DND-41 (cell line): ENCODE measurements at regions not wholly inside any gene's neighbourhood (a gene's known extent, or its start where the extent isn't known, plus 50 kb on each side); places are given as distances from the start of the nearest gene placed in this dataset.

Experiments used
- ATAC-seq: fragments of 200-7000 bp; cut with Tn5 transposase; 3 replicates; pipeline ENCODE4 v1.9.1; 2021; ENCODE audit warnings: low read depth; ENCODE audit not compliant: insufficient read depth
- DNase-seq: peaks from one replicate; pipeline ENCODE4 v3.0.0-alpha.2; 2020
- H2AFZ ChIP-seq: 2 replicates; pipeline ENCODE4 v1.6.0; 2012; ENCODE audit warnings: low read depth, low read length
- H3K27ac ChIP-seq: 2 replicates; pipeline ENCODE4 v1.5.1; 2012; ENCODE audit warnings: low read length, inconsistent platforms
- H3K27me3 ChIP-seq: fragments of 200-600 bp; sonication (generic); 2 replicates; pipeline ENCODE4 v1.6.0; 2012; ENCODE audit warnings: low read length, mild to moderate bottlenecking, inconsistent platforms; ENCODE audit not compliant: insufficient read depth, poor library complexity
- H3K36me3 ChIP-seq: 2 replicates; pipeline ENCODE4 v1.5.1; 2012; ENCODE audit warnings: low read length, inconsistent platforms; ENCODE audit not compliant: insufficient read depth
- H3K4me1 ChIP-seq: 2 replicates; pipeline ENCODE4 v1.5.1; 2012; ENCODE audit warnings: mild to moderate bottlenecking, low read length; ENCODE audit not compliant: insufficient read depth
- H3K4me2 ChIP-seq: 2 replicates; pipeline ENCODE4 v1.6.0; 2012; ENCODE audit warnings: mild to moderate bottlenecking, moderate library complexity, low read length, inconsistent platforms; ENCODE audit not compliant: insufficient read depth
- H3K4me3 ChIP-seq, 2 experiments: fragments of 200-600 bp in 1 of 2; shearing (Covaris generic) in 1 of 2; 2 replicates each; pipeline ENCODE4 v1.5.1; 2012 to 2016; ENCODE audit warnings: inconsistent platforms in 2 of 2, low read length in 2 of 2, mild to moderate bottlenecking in 2 of 2, low read depth in 1 of 2, moderate library complexity in 1 of 2
- H3K79me2 ChIP-seq: 2 replicates; pipeline ENCODE4 v1.6.0; 2012; ENCODE audit warnings: low read length, inconsistent platforms; ENCODE audit not compliant: insufficient read depth
- H3K9ac ChIP-seq: 2 replicates; pipeline ENCODE4 v1.6.0; 2012; ENCODE audit warnings: low read depth, mild to moderate bottlenecking, inconsistent platforms, low read length, moderate library complexity
- H3K9me3 ChIP-seq: 2 replicates; pipeline ENCODE4 v1.5.1; 2012; ENCODE audit warnings: low read length, moderate library complexity, mild to moderate bottlenecking, inconsistent platforms; ENCODE audit not compliant: insufficient read depth, severe bottlenecking
- H4K20me1 ChIP-seq: 2 replicates; pipeline ENCODE4 v1.6.0; 2012; ENCODE audit warnings: low read length; ENCODE audit not compliant: insufficient read depth
- EZH2 ChIP-seq: IDR thresholded peaks from 3 replicates; pipeline ENCODE4 v1.6.1; 2012; ENCODE audit warnings: borderline replicate concordance, low read depth, mild to moderate bottlenecking, moderate library complexity, low read length, inconsistent platforms; ENCODE audit not compliant: severe bottlenecking
- TF ChIP-seq, protein P1 (sequence below): IDR thresholded peaks from 2 replicates; pipeline ENCODE4 v1.5.1; 2012; ENCODE audit warnings: borderline replicate concordance, low read length, moderate library complexity, mild to moderate bottlenecking; ENCODE audit not compliant: poor library complexity, severe bottlenecking; ENCODE audit errors: extremely low read depth

DNA sequence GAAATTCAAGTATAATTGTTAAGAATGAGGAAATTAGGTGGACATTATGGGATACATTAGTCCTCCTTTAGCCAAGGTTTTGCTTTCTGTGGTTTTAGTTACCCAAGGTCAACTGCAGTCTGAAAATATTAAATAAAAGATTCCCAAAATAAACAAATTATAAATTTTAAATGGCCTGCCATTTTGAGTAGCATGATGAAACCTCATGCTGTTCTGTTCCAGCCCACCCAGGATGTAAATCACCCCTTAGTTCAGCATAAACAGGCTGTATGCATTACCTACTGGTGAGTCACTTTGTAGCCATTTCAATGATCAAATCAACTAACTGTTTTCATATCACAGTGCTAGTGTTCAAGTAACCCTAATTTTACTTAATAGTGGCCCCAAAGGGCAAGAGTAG, 132.5 kb upstream of the LYPLAL1 start:
- H3K9me3 ChIP-seq: no peaks in the 10 kb centered on the region
- H2AFZ ChIP-seq: no peak overlapping the region
- H3K4me2 ChIP-seq: no peak overlapping the region
- ATAC-seq (no peak), DNase-seq (no peak)
- H3K27ac ChIP-seq: no peak overlapping the region
- no peaks in the 10 kb centered on the region for H3K79me2 ChIP-seq
- no peaks in the 10 kb centered on the region for H3K4me1 ChIP-seq
- TF ChIP-seq, protein P1, sequence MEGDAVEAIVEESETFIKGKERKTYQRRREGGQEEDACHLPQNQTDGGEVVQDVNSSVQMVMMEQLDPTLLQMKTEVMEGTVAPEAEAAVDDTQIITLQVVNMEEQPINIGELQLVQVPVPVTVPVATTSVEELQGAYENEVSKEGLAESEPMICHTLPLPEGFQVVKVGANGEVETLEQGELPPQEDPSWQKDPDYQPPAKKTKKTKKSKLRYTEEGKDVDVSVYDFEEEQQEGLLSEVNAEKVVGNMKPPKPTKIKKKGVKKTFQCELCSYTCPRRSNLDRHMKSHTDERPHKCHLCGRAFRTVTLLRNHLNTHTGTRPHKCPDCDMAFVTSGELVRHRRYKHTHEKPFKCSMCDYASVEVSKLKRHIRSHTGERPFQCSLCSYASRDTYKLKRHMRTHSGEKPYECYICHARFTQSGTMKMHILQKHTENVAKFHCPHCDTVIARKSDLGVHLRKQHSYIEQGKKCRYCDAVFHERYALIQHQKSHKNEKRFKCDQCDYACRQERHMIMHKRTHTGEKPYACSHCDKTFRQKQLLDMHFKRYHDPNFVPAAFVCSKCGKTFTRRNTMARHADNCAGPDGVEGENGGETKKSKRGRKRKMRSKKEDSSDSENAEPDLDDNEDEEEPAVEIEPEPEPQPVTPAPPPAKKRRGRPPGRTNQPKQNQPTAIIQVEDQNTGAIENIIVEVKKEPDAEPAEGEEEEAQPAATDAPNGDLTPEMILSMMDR: no peak
- no peak for TF ChIP-seq EZH2
- H3K36me3 ChIP-seq: no peaks in the 10 kb centered on the region
- H3K27me3 ChIP-seq: no peaks in the 10 kb centered on the region
- no peaks in the 10 kb centered on the region for H4K20me1 ChIP-seq
- H3K4me3 ChIP-seq: no peak overlapping the region
- H3K9ac ChIP-seq: no peak overlapping the region

DNA sequence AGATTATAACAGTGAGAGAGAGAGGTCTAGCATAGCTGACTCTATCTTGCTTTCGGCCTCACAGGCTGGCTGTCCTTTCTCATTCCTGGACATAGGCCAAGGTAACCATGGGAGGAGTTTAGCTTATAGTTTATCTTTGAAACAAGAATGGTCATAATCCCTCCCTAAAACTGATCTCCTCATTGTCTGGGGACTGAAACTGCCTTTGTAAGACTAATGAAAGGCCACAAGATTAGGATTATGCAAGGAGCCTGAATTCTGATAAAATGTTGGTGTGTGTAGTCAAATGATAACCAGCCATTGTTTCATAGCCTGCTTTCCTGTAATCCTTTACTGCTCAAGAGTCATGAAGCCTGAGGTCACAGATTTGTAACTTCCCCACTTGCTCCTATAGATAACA, 131.9 kb upstream of the LYPLAL1 start:
- Histone ChIP-seq H3K4me1 (no peaks in the 10 kb centered on the region), H3K27ac (no peak overlapping the region), H2AFZ (no peak overlapping the region), H3K9ac (no peak overlapping the region), H3K79me2 (no peaks in the 10 kb centered on the region), H4K20me1 (no peaks in the 10 kb centered on the region), H3K27me3 (no peaks in the 10 kb centered on the region), H3K4me2 (no peak overlapping the region), H3K36me3 (no peaks in the 10 kb centered on the region), H3K9me3 (no peaks in the 10 kb centered on the region), H3K4me3 (no peak overlapping the region)
- ATAC-seq: no peak
- no peak for TF ChIP-seq EZH2
- TF ChIP-seq, protein P1: no peak
- DNase-seq: no peak

DNA sequence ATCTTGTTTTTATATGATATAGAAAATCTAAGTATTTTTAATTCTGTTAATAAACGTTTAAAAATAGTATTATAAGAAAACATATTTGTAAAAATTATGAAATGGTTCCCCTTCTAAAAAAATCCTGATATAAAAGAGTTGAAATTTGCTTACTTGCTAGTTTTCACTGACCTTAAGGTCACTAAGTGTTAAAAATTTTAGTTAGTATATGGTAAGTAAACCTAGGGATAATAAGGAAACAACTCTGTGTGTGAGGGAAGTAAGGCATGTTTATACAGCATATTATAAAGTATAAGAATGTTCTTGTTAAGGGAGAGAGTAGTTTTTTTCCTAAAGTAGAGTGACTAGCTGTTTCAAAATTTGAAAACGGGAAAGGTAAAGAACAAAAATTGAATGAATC, 130.9 kb upstream of the LYPLAL1 start:
- Histone ChIP-seq H3K79me2 (no peaks in the 10 kb centered on the region), H3K27ac (no peak overlapping the region), H3K4me2 (no peak overlapping the region), H3K4me3 (no peak overlapping the region), H3K9ac (no peak overlapping the region), H3K27me3 (no peaks in the 10 kb centered on the region), H3K36me3 (no peaks in the 10 kb centered on the region), H4K20me1 (no peaks in the 10 kb centered on the region), H3K4me1 (no peaks in the 10 kb centered on the region), H3K9me3 (no peaks in the 10 kb centered on the region), H2AFZ (no peak overlapping the region)
- DNase-seq (no peak), ATAC-seq (no peak)
- TF ChIP-seq, protein P1: no peak
- TF ChIP-seq EZH2: no peak

DNA sequence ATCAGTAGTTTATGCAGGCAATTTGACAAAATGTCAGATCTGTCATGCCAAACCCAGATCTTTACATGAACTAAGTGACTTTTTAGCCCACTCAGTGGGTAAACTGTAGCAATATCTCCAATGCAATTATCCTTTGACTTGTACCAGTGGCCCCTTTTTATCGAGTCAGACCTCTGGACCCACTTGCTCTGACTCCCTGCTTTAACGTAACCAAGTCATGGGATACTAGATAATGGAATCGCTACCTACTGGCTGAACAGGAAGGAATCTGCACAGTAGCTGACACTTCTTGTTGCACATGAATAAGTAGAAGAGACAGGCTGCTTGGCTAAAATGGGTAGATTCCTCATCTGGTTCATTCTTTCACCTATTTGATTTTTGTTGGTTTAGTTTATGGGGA, 128.4 kb upstream of the LYPLAL1 start:
- no peak for DNase-seq
- H3K9me3 ChIP-seq: no peaks in the 10 kb centered on the region
- no peak for ATAC-seq
- TF ChIP-seq, protein P1: no peak
- TF ChIP-seq EZH2: no peak
- no peak overlapping the region for H3K9ac ChIP-seq
- H3K27ac ChIP-seq: no peak overlapping the region
- H2AFZ ChIP-seq: no peak overlapping the region
- H4K20me1 ChIP-seq: no peaks in the 10 kb centered on the region
- H3K4me2 ChIP-seq: no peak overlapping the region
- H3K36me3 ChIP-seq: no peaks in the 10 kb centered on the region
- no peaks in the 10 kb centered on the region for H3K27me3 ChIP-seq
- no peaks in the 10 kb centered on the region for H3K79me2 ChIP-seq
- H3K4me3 ChIP-seq: no peak overlapping the region
- no peaks in the 10 kb centered on the region for H3K4me1 ChIP-seq
